Stimulated activated naive CD8-positive, alpha-beta T cell treated with anti-CD3 and anti-CD28 coated beads, Interleukin-15, Interleukin-2, amounts not matched to agents 100 U/mL and 50 U/mL, for 24 hours (primary cell): ENCODE measurements at regions not wholly inside any gene's neighbourhood (a gene's known extent, or its start where the extent isn't known, plus 50 kb on each side); places are given as distances from the start of the nearest gene placed in this dataset.

Source experiments
- ATAC-seq: fragments of 150-1000 bp; cut with Tn5 transposase; one replicate; pipeline ENCODE4 v1.10.0; 2021
- DNase-seq: peaks from one replicate; pipeline ENCODE4 v3.0.0; 2021

- DNase-seq: no peak
Observed at GRCh38 chr10:7027913-7028808, 382.7 kb downstream of the SFMBT2 start.

DNA sequence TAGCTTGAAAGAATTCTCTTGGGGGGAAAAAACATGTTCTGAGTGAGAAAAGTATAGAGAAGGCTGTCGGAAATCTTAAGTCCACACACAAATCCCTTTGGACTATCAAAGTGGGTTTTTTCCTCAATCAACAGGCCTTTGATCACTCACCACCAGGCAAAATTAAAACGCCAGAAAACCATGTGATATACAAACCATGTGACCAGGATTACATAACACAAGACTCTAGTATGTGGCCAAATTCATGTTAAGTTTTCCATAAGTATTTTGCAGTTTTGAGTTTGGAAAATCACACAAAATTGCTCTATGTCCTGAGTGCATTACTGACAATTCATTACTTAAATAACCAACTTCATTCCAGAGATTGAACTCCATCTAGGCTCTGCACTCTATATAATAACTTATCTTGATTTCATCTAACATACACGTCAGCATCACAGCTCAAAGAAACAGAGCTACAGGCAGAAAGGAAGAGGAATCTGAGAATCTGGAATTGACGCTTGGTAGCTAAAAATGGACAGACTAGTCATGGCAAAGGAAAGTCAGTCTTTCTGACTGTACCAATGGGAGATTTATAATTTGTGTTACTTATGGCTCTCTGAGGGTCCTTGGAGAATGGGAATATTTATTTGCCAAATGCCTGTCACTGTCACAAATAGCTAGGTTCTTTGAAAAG is 383.5 kb downstream of the SFMBT2 start:
- ATAC-seq (no peak), DNase-seq (no peak)

More at GRCh38 chr10:7027913-7028808, 382.7 kb downstream of the SFMBT2 start:
- peak; percentile 90 for ATAC-seq

DNA sequence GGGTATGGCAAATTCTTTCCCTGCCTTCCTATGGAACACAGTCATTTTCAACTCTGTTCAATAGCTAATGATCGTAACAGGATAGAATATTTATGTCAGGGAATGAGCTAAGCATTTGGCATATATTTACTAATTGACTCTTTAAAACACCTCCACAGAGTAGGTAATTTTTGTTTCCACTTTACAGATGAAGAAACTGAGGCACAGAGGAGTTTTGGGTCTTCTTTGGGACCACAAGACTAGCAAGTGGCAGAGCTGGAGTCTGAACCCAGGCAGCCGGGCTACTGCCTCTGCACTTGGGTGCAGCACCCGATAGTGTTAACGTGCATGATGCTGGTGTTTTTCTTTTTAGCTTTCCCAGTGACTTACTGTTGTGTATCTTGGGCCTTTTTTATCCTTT is 384.0 kb downstream of the SFMBT2 start:
- no peak for DNase-seq
- no peak for ATAC-seq

- ATAC-seq: no peak
- no peak for DNase-seq
Observed at GRCh38 chr10:7025296-7025695, 385.5 kb downstream of the SFMBT2 start.

DNA sequence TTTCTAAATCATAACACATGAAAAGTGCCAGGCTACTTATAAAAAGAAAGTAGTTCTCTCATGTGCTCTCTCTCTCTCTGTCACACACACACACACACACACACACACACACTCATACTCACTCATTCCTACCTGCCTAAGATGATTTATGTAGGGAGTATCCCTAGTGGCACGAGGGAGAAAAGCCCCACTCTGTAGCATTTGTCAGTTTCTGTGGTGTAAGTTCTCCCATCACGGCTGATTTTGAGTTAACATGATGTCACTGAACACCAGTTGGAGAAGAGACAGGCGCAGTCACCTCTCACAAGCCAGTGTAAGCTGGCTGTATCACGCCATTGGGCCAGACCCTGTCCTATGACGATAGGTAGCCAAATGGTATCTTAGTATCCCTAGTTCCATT is 395.4 kb downstream of the SFMBT2 start:
- ATAC-seq: peak; percentile 36
- DNase-seq: no peak

DNA sequence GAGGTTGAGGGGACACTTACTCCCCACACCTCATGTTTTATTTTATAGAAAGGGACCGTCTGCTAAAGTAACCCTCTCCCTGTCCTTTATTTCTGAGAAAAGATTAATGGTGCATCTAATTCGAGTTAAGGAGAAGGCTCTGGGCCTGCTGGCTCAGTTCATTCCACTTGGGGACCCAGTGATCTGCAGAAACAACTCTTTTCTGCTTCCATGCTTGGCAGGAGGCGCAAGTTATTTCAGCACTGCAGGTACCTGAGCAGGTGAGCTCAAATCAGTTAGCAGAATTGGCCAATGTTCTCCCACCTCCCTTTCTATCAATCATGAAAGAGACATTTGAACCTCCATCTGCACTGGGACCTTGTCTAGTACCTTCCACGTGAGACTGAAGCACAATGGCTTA is 396.1 kb downstream of the SFMBT2 start:
- ATAC-seq (no peak), DNase-seq (no peak)

GRCh38 chr10:7011994-7012393 is 398.8 kb downstream of the SFMBT2 start:
- ATAC-seq: no peak
- DNase-seq: no peak

- no peak for DNase-seq
- no peak for ATAC-seq
Observed at GRCh38 chr10:7008645-7009044, 402.2 kb downstream of the SFMBT2 start.

GRCh38 chr10:7007600-7008190 is 403.1 kb downstream of the SFMBT2 start:
- no peak for DNase-seq
- ATAC-seq: no peak

DNA sequence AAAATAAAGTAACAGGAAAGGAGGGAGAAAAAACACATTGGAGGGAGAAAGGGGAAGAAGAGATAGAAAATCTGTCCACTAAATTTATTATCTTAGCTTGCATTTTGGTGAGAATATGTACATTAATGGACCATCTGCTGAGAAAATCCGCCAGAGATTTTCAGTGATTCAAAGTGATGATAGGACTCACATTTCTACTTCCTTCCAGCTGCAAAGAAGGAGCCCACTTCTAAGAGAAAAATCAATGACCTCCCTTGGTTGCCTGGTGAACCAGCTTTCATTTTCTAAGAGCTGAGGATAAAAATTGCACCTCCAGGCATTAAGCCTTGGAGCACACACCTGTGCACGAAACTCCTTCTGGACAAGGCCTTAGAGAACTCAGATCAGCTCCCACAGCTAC is 404.3 kb downstream of the SFMBT2 start:
- DNase-seq (no peak), ATAC-seq (no peak)

DNA sequence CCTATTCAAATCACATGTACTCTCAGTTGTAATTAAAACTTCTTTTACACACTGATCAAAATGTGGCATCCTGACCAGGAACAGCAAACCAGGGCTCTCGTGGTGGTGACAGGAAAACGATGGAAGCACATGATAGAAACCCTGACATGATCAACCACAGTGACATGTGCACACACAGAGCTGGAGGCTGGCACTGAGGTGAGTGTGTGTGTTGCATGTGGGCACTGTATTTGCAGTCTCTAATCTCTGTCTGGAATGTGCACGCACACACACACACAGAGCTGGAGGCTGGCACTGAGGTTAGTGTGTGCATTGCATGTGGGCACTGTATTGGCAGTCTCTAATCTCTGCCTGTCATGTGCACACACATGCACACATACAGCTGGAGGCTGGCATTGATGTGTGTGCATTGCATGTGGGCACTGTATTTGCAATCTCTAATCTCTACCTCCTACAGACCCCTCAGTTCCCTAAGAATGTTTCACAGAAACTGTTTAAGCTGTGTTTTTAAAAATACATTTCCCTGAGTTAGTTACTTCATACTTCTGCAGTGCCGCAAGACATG is 406.9 kb downstream of the SFMBT2 start:
- DNase-seq (no peak), ATAC-seq (no peak)

DNA sequence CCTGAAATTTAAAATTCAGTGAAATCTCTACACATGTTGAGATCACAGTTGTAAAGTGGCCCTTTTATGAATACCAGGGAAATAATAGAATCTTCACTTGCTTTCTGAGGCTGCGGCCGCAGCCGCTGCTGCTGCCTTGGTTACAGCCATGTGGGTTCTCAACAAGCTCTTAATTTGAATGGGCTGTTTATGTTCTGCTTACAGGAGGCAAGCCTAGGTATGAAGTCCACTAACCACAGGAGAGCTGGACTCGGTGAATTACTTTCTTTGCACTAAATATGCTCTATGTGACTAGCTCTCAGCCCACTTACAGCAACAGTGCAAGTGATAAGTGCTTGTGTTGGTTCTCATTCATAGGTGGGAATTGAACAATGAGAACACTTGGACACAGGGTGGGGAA is 410.8 kb downstream of the SFMBT2 start:
- no peak for DNase-seq
- no peak for ATAC-seq

DNA sequence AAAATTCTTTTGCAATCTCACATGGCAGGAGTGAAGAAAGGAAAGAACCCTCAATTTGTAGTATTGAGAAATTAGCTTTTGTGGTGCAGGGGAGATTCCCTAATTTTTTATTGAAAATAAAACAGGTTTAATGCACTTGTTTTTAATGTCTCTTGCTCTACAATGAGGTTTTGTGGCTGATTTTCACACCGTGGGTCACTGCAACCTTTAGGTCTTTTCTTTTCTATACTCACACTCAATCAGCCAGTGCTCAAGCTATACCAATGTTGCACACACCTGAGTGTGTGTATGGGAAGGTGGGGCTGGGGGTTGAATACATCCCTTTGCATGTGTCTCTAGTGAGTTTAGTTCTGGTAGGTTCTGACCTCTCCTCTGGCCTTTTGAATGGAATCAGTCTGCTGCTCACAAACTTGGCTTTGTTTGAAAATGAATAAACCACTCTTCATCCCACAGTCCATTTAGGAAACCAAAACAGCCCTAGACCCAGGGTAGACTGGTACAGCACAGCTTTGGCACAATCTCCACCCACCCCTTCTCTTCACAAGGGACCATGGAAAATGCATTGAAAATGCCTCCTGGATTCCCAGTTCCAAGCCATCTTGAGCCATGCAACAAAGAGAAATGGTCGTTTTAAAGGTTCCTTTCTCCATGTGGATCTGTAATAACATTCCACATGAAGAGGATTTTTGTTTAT is 411.5 kb downstream of the SFMBT2 start:
- DNase-seq: no peak
- ATAC-seq: no peak

GRCh38 chr10:6997509-6997908 is 413.3 kb downstream of the SFMBT2 start:
- DNase-seq (no peak), ATAC-seq (no peak)

GRCh38 chr10:6996431-6996830 is 414.4 kb downstream of the SFMBT2 start:
- no peak for ATAC-seq
- DNase-seq: no peak

DNA sequence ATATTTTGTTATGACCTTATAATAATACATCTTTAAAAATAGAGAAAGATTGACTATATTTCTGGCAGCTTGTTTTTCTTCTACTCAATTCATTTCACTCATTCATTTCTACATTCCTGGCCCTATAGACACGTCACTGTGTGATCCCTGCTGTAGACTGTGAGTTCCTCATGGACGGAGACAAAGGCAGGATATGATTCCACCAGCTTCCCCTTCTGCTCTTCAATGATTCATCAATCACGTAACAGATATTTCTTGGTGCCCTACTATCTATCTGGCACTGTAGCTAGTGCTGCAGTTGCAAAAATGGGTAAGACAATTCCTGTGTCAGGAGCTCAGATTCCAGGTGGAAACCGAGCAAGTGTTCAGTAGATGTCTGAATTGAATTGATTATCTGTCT is 415.0 kb downstream of the SFMBT2 start:
- ATAC-seq: no peak
- no peak for DNase-seq

- DNase-seq (no peak), ATAC-seq (no peak)
Observed at GRCh38 chr10:6995341-6995740, 415.3 kb upstream of the PRKCQ start.

- DNase-seq (no peak), ATAC-seq (no peak)
Observed at GRCh38 chr10:6990891-6991290, 410.8 kb upstream of the PRKCQ start.

DNA sequence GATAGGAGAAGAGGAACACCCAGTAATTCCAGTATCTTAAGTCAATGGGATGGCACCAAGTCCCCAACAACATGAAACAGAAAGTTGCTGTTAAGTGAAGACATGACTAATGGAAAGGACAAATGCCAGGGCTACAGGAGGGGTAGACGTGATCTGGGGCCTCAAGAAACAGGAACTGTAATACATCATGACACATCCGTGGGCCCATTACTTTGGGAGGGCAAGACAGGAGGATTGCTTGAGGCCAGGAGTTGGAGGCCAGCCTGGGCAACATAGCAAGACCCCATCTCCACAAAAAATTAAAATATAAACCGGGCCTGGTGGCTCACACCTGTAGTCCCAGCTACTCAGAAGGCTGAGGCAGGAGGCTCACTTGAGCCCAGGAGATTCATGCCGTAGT is 408.6 kb upstream of the PRKCQ start:
- DNase-seq: peak; percentile 11

DNA sequence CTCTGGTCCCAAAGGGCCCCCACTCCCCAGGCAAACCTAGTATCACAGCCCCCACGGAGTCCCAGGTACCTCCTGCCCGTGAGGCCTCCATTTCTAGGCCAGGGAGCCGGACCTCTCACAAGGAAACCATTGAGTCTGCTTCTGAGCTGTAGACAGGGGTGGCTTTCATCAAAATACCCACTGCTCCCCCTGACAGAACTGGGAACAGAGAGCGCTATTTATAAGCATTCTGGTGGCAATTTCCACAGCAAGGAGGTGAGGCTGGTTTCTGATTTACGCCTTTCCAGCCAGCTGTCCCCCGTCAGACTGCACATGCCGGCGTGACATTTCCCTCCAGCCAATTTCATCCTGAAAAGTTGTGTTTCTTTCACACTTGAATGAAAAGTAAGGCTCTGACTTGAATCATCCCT is 407.5 kb upstream of the PRKCQ start:
- DNase-seq: no peak

More for the DNA sequence above, 408.6 kb upstream of the PRKCQ start:
- peak; percentile 78 for ATAC-seq

GRCh38 chr10:6986927-6987326 is 406.9 kb upstream of the PRKCQ start:
- DNase-seq (no peak), ATAC-seq (no peak)

More for the DNA sequence above, 407.5 kb upstream of the PRKCQ start:
- no peak for ATAC-seq

- DNase-seq (no peak), ATAC-seq (no peak)
Observed at GRCh38 chr10:6985644-6986043, 405.6 kb upstream of the PRKCQ start.
